ENCODE measurements at regions not wholly inside any gene's neighbourhood (a gene's known extent, or its start where the extent isn't known, plus 50 kb on each side); places are given as distances from the start of the nearest gene placed in this dataset.
"Not testable (repeated sequence)": the region's sequence is repeated elsewhere in the genome, so short reads cannot be mapped to it uniquely, and the experiment has no call there.

- no peak for DNase-seq (ENCODE audit: low spot score)
Observed at GRCh38 chr2:122545821-122546220, 790.4 kb downstream of the TSN start.

GRCh38 chr2:122562775-122563174, 807.3 kb downstream of the TSN start:
- DNase-seq (ENCODE audit: low spot score) = no peak

- DNase-seq (ENCODE audit: low spot score) = no peak
Observed at GRCh38 chr2:122563781-122564180, 808.3 kb downstream of the TSN start.

- no peak for DNase-seq (ENCODE audit: low spot score)
Observed at GRCh38 chr2:122564843-122565242, 809.4 kb downstream of the TSN start.

GRCh38 chr2:122565364-122565763, 809.9 kb downstream of the TSN start:
- DNase-seq (ENCODE audit: low spot score) = no peak

- DNase-seq (ENCODE audit: low spot score) = no peak
Observed at GRCh38 chr2:122570641-122571040, 815.2 kb downstream of the TSN start.

GRCh38 chr2:122571471-122571870, 816.0 kb downstream of the TSN start:
- DNase-seq (ENCODE audit: low spot score) = not testable (repeated sequence)

GRCh38 chr2:122575076-122575475, 819.6 kb downstream of the TSN start:
- DNase-seq (ENCODE audit: low spot score) = no peak

GRCh38 chr2:122583159-122583917, 827.9 kb downstream of the TSN start:
- DNase-seq (ENCODE audit: low spot score) = no peak

GRCh38 chr2:122590524-122590923, 835.1 kb downstream of the TSN start:
- DNase-seq (ENCODE audit: low spot score) = no peak

- no peak for DNase-seq (ENCODE audit: low spot score)
Observed at GRCh38 chr2:122595065-122595464, 839.6 kb downstream of the TSN start.

- DNase-seq (ENCODE audit: low spot score) = no peak
Observed at GRCh38 chr2:122596598-122596997, 841.1 kb downstream of the TSN start.

- DNase-seq (ENCODE audit: low spot score) = no peak
Observed at GRCh38 chr2:122598784-122599183, 843.3 kb downstream of the TSN start.

- DNase-seq (ENCODE audit: low spot score) = no peak
Observed at GRCh38 chr2:122610948-122611609, 855.6 kb downstream of the TSN start.

- no peak for DNase-seq (ENCODE audit: low spot score)
Observed at GRCh38 chr2:122622934-122623333, 867.5 kb downstream of the TSN start.

- no peak for DNase-seq (ENCODE audit: low spot score)
Observed at GRCh38 chr2:122627388-122627787, 871.9 kb downstream of the TSN start.

- no peak for DNase-seq (ENCODE audit: low spot score)
Observed at GRCh38 chr2:122634256-122634655, 878.8 kb downstream of the TSN start.

- DNase-seq (ENCODE audit: low spot score) = no peak
Observed at GRCh38 chr2:122634920-122635319, 879.5 kb downstream of the TSN start.

- DNase-seq (ENCODE audit: low spot score) = no peak
Observed at GRCh38 chr2:122635686-122636085, 880.2 kb downstream of the TSN start.

GRCh38 chr2:122636097-122636496, 880.6 kb downstream of the TSN start:
- DNase-seq (ENCODE audit: low spot score) = no peak

GRCh38 chr2:122639176-122639575, 883.7 kb downstream of the TSN start:
- DNase-seq (ENCODE audit: low spot score) = no peak

- no peak for DNase-seq (ENCODE audit: low spot score)
Observed at GRCh38 chr2:122639711-122640110, 884.3 kb downstream of the TSN start.

GRCh38 chr2:122643725-122644329, 888.4 kb downstream of the TSN start:
- DNase-seq (ENCODE audit: low spot score) = no peak

Data from NAMALWA (cell line).